ENCODE measurements at regions not wholly inside any gene's neighbourhood (a gene's known extent, or its start where the extent isn't known, plus 50 kb on each side); places are given as distances from the start of the nearest gene placed in this dataset.

DNA sequence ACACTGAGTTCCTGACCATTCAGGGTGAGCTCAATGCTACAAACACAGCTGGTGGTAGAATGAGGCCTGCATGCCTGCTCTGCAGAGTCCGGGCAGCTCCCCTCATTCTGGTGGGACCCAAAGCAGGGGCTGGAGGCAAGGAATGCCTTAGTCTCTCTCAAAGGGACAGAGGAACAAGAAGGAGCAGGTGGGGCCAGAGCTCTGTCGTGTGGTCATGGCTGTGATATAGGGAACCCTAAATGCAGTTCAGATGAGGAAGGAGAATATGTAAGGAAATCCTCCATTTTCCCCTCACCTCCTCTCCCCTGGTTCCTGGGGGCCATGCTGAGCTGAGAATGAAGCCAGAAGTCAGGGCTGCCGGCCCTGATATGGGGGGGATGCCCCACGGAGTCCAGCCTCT lies 334.3 kb downstream of the CYP26B1 start:
- H3K4me2 ChIP-seq = no peak overlapping the region
- no peaks in the 10 kb centered on the region for H3K79me2 ChIP-seq (ENCODE audit: low read depth)
- no peak overlapping the region for H3K27ac ChIP-seq
- ChIA-PET CTCF (no interaction called here), POLR2A (ENCODE audit: unreplicated experiment) (no interaction called here)
- no peaks in the 10 kb centered on the region for H3F3A ChIP-seq (ENCODE audit: insufficient read depth, low read depth)
- BruUV-seq (replicated peaks) = no TSS peak
- H3K36me3 ChIP-seq (ENCODE audit: low read depth) = no peaks in the 10 kb centered on the region
- TF ChIP-seq EZH2 (IDR thresholded peaks at IDR 0.05; ENCODE audit: low read depth) = no peak
- TF ChIP-seq, protein P1, sequence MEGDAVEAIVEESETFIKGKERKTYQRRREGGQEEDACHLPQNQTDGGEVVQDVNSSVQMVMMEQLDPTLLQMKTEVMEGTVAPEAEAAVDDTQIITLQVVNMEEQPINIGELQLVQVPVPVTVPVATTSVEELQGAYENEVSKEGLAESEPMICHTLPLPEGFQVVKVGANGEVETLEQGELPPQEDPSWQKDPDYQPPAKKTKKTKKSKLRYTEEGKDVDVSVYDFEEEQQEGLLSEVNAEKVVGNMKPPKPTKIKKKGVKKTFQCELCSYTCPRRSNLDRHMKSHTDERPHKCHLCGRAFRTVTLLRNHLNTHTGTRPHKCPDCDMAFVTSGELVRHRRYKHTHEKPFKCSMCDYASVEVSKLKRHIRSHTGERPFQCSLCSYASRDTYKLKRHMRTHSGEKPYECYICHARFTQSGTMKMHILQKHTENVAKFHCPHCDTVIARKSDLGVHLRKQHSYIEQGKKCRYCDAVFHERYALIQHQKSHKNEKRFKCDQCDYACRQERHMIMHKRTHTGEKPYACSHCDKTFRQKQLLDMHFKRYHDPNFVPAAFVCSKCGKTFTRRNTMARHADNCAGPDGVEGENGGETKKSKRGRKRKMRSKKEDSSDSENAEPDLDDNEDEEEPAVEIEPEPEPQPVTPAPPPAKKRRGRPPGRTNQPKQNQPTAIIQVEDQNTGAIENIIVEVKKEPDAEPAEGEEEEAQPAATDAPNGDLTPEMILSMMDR (conservative IDR thresholded peaks at IDR 0.05) = no peak
- H3K4me3 ChIP-seq = no peak overlapping the region
- no peak for DNase-seq
- H3K9me3 ChIP-seq (ENCODE audit: insufficient read depth, low read depth) = no peaks in the 10 kb centered on the region
- 0 out of 2 replicates have a peak, but pooled peaks cover under 1% of the 10 kb centered on the region for H3K27me3 ChIP-seq (ENCODE audit: insufficient read depth, low read depth)
- H3K9me2 ChIP-seq (ENCODE audit: insufficient read depth) = no peaks in the 10 kb centered on the region
- no peaks in the 10 kb centered on the region for H4K20me1 ChIP-seq (ENCODE audit: insufficient read depth)
- H2AFZ ChIP-seq = no peak overlapping the region
- H3K4me1 ChIP-seq (replicated peaks; ENCODE audit: insufficient read depth) = no peaks in the 10 kb centered on the region
- intact Hi-C loops (cut with micrococcal nuclease; ENCODE audit: unreplicated experiment) = no loop called here

- Histone ChIP-seq H3K27ac (no peak overlapping the region), H3K4me1 (replicated peaks; ENCODE audit: insufficient read depth) (no peaks in the 10 kb centered on the region), H3K9me3 (ENCODE audit: insufficient read depth, low read depth) (no peaks in the 10 kb centered on the region), H3F3A (ENCODE audit: insufficient read depth, low read depth) (no peaks in the 10 kb centered on the region), H4K20me1 (ENCODE audit: insufficient read depth) (no peaks in the 10 kb centered on the region), H3K27me3 (ENCODE audit: insufficient read depth, low read depth) (0 out of 2 replicates have a peak, but pooled peaks cover 7% of the 10 kb centered on the region), H3K36me3 (ENCODE audit: low read depth) (no peaks in the 10 kb centered on the region), H2AFZ (no peak overlapping the region), H3K9me2 (ENCODE audit: insufficient read depth) (no peaks in the 10 kb centered on the region), H3K79me2 (ENCODE audit: low read depth) (no peaks in the 10 kb centered on the region), H3K4me3 (no peak overlapping the region), H3K4me2 (no peak overlapping the region)
- TF ChIP-seq, protein P1 (conservative IDR thresholded peaks at IDR 0.05) = no peak
- TF ChIP-seq EZH2 (IDR thresholded peaks at IDR 0.05; ENCODE audit: low read depth) = no peak
- ChIA-PET CTCF (no interaction called here), POLR2A (ENCODE audit: unreplicated experiment) (no interaction called here)
- BruUV-seq (replicated peaks) = no TSS peak
- intact Hi-C loops (cut with micrococcal nuclease; ENCODE audit: unreplicated experiment) = no loop called here
- no peak for DNase-seq
These were observed 334.9 kb downstream of the CYP26B1 start for GRCh38 chr2:71812736-71813135.

GRCh38 chr2:71811726-71812125 lies 335.9 kb downstream of the CYP26B1 start:
- Histone ChIP-seq H2AFZ (no peak overlapping the region), H3K79me2 (ENCODE audit: low read depth) (no peaks in the 10 kb centered on the region), H3K9me3 (ENCODE audit: insufficient read depth, low read depth) (no peaks in the 10 kb centered on the region), H3K4me2 (no peak overlapping the region), H3F3A (ENCODE audit: insufficient read depth, low read depth) (no peaks in the 10 kb centered on the region), H4K20me1 (ENCODE audit: insufficient read depth) (no peaks in the 10 kb centered on the region), H3K4me3 (no peak overlapping the region), H3K9me2 (ENCODE audit: insufficient read depth) (no peaks in the 10 kb centered on the region), H3K36me3 (ENCODE audit: low read depth) (no peaks in the 10 kb centered on the region), H3K4me1 (replicated peaks; ENCODE audit: insufficient read depth) (no peaks in the 10 kb centered on the region), H3K27ac (no peak overlapping the region), H3K27me3 (ENCODE audit: insufficient read depth, low read depth) (peaks cover 15% of the 10 kb centered on the region)
- ChIA-PET CTCF (no interaction called here), POLR2A (ENCODE audit: unreplicated experiment) (no interaction called here)
- no peak for DNase-seq
- no TSS peak for BruUV-seq (replicated peaks)
- intact Hi-C loops (cut with micrococcal nuclease; ENCODE audit: unreplicated experiment) = no loop called here
- no peak for TF ChIP-seq EZH2 (IDR thresholded peaks at IDR 0.05; ENCODE audit: low read depth)
- TF ChIP-seq, protein P1 (conservative IDR thresholded peaks at IDR 0.05) = no peak

Data from PC-9 (cell line).